ENCODE measurements at regions not wholly inside any gene's neighbourhood (a gene's known extent, or its start where the extent isn't known, plus 50 kb on each side); places are given as distances from the start of the nearest gene placed in this dataset.

DNA sequence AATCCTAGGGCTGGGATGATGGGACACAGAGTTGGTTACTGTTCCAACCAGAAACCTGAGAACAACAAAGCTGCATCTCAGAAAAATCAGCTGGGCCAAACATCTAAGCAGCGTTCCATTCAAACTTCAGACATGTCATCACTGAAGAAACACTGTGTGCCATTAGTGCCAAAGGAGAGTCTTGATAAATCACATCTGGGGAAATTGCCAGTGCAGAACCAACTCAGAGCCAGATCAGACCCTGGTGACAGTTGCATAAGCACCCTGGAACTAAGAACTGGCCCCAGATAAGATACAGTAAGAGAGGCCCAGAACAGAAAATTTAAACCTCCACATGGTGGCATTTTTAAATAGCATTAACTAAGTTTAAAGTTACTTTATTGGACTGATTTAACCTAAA is 482.8 kb downstream of the PRKD1 start:
- Histone ChIP-seq H3K36me3 (replicated peaks; ENCODE audit: low read depth, low read length) (no peaks in the 10 kb centered on the region), H3K27me3 (ENCODE audit: low read depth, low read length) (no peaks in the 10 kb centered on the region; the same call in 1 of the 2 replicates), H3K79me2 (ENCODE audit: low read length) (no peaks in the 10 kb centered on the region), H2AFZ (ENCODE audit: low read depth, low read length) (no peak overlapping the region), H3K9ac (ENCODE audit: low read length) (no peak overlapping the region), H3K27ac (ENCODE audit: low read length) (no peak overlapping the region), H3K4me3 (ENCODE audit: low read length) (no peak overlapping the region), H3K4me1 (ENCODE audit: low read length) (no peaks in the 10 kb centered on the region), H3K4me2 (ENCODE audit: low read length) (no peak overlapping the region), H3K9me3 (ENCODE audit: insufficient read depth, low read length) (no peaks in the 10 kb centered on the region), H4K20me1 (ENCODE audit: insufficient read depth, low read length) (no peaks in the 10 kb centered on the region)
- TF ChIP-seq, protein P1, sequence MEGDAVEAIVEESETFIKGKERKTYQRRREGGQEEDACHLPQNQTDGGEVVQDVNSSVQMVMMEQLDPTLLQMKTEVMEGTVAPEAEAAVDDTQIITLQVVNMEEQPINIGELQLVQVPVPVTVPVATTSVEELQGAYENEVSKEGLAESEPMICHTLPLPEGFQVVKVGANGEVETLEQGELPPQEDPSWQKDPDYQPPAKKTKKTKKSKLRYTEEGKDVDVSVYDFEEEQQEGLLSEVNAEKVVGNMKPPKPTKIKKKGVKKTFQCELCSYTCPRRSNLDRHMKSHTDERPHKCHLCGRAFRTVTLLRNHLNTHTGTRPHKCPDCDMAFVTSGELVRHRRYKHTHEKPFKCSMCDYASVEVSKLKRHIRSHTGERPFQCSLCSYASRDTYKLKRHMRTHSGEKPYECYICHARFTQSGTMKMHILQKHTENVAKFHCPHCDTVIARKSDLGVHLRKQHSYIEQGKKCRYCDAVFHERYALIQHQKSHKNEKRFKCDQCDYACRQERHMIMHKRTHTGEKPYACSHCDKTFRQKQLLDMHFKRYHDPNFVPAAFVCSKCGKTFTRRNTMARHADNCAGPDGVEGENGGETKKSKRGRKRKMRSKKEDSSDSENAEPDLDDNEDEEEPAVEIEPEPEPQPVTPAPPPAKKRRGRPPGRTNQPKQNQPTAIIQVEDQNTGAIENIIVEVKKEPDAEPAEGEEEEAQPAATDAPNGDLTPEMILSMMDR (IDR thresholded peaks at IDR 0.05; ENCODE audit: low read depth, low read length), result no peak
- no peak for TF ChIP-seq EZH2phosphoT487 (IDR thresholded peaks at IDR 0.05; ENCODE audit: low read depth)

DNA sequence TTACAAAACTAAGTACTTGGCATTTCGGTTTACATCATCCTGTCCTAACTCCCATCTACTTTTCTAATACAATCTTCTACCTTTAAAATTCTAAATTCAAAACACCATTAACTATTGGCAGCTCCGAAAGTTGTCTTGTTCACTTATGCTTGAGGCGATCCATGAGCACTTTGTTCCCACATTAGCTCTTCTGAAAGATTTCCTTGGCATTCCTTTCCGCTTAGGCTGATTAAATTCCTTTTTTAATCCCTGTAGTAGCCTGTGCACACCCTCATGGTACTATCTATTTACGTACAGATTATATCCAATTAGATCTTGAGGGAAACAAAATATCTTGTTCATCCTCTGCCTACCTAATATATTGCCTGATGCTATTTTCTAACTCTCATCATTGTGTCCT is 480.7 kb downstream of the PRKD1 start:
- H3K9me3 ChIP-seq (ENCODE audit: insufficient read depth, low read length), result no peaks in the 10 kb centered on the region
- H3K36me3 ChIP-seq (replicated peaks; ENCODE audit: low read depth, low read length), result no peaks in the 10 kb centered on the region
- no peak overlapping the region for H3K27ac ChIP-seq (ENCODE audit: low read length)
- H3K27me3 ChIP-seq (ENCODE audit: low read depth, low read length), result no peaks in the 10 kb centered on the region; the same call in 1 of the 2 replicates
- no peaks in the 10 kb centered on the region for H4K20me1 ChIP-seq (ENCODE audit: insufficient read depth, low read length)
- no peak overlapping the region for H3K4me2 ChIP-seq (ENCODE audit: low read length)
- TF ChIP-seq EZH2phosphoT487 (IDR thresholded peaks at IDR 0.05; ENCODE audit: low read depth), result no peak
- TF ChIP-seq, protein P1 (IDR thresholded peaks at IDR 0.05; ENCODE audit: low read depth, low read length), result no peak
- no peaks in the 10 kb centered on the region for H3K79me2 ChIP-seq (ENCODE audit: low read length)
- no peaks in the 10 kb centered on the region for H3K4me1 ChIP-seq (ENCODE audit: low read length)
- no peak overlapping the region for H3K9ac ChIP-seq (ENCODE audit: low read length)
- no peak overlapping the region for H3K4me3 ChIP-seq (ENCODE audit: low read length)
- no peak overlapping the region for H2AFZ ChIP-seq (ENCODE audit: low read depth, low read length)

DNA sequence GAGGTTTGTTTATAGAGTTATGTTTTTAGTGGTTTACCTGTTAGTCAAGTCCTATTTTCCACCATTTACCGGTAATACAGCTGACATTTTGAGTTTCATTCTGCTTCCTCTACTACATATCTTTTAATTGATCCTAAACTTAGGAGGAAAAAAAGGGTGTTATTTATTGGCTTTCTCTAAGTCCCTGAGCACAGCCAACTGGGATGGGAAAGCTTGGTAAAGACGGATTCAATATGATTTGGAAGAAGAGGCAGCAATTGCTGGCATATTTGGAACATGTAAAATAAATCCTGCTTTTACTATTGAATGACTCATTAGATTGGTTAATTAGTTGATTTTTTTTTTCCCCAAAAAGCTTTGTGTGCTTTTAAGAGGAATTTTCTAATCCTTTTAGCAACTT is 475.7 kb downstream of the PRKD1 start:
- no peaks in the 10 kb centered on the region for H3K4me1 ChIP-seq (ENCODE audit: low read length)
- H3K9me3 ChIP-seq (ENCODE audit: insufficient read depth, low read length), result no peaks in the 10 kb centered on the region
- TF ChIP-seq, protein P1 (IDR thresholded peaks at IDR 0.05; ENCODE audit: low read depth, low read length), result no peak
- no peak for TF ChIP-seq EZH2phosphoT487 (IDR thresholded peaks at IDR 0.05; ENCODE audit: low read depth)
- H3K36me3 ChIP-seq (replicated peaks; ENCODE audit: low read depth, low read length), result no peaks in the 10 kb centered on the region
- no peak overlapping the region for H3K4me2 ChIP-seq (ENCODE audit: low read length)
- no peaks in the 10 kb centered on the region; the same call in 1 of the 2 replicates for H3K27me3 ChIP-seq (ENCODE audit: low read depth, low read length)
- H3K4me3 ChIP-seq (ENCODE audit: low read length), result no peak overlapping the region
- no peak overlapping the region for H3K9ac ChIP-seq (ENCODE audit: low read length)
- no peak overlapping the region for H2AFZ ChIP-seq (ENCODE audit: low read depth, low read length)
- H4K20me1 ChIP-seq (ENCODE audit: insufficient read depth, low read length), result no peaks in the 10 kb centered on the region
- H3K79me2 ChIP-seq (ENCODE audit: low read length), result no peaks in the 10 kb centered on the region
- H3K27ac ChIP-seq (ENCODE audit: low read length), result no peak overlapping the region

DNA sequence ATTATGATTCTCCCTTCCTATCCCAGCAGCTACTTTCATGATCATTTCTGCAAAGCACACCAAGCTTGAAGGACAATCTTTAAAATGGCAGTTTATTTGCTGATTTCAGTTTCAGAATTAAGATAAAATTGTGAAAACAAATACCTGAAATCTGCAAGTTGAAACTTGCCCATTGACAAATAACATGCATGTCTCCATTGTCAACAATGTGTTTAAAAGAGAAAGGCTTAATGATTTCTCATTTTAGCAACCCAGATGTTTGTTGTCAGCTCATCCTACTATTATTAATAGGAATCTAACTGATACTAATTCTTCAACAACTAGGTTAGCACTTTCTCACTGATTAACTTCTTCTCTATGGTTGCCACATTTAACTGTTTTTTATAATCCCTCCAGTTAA is 474.6 kb downstream of the PRKD1 start:
- Histone ChIP-seq H3K79me2 (ENCODE audit: low read length) (no peaks in the 10 kb centered on the region), H3K27me3 (ENCODE audit: low read depth, low read length) (no peaks in the 10 kb centered on the region)

More for the DNA sequence above, 474.6 kb downstream of the PRKD1 start:
- Histone ChIP-seq H3K36me3 (replicated peaks; ENCODE audit: low read depth, low read length) (no peaks in the 10 kb centered on the region), H2AFZ (ENCODE audit: low read depth, low read length) (no peak overlapping the region), H3K4me3 (ENCODE audit: low read length) (no peak overlapping the region), H3K9me3 (ENCODE audit: insufficient read depth, low read length) (no peaks in the 10 kb centered on the region), H3K4me1 (ENCODE audit: low read length) (no peaks in the 10 kb centered on the region), H3K9ac (ENCODE audit: low read length) (no peak overlapping the region), H3K27ac (ENCODE audit: low read length) (no peak overlapping the region), H4K20me1 (ENCODE audit: insufficient read depth, low read length) (no peaks in the 10 kb centered on the region), H3K4me2 (ENCODE audit: low read length) (no peak overlapping the region)
- no peak for TF ChIP-seq EZH2phosphoT487 (IDR thresholded peaks at IDR 0.05; ENCODE audit: low read depth)

Data from OCI-LY3 (cell line).